T-helper 2 cell treated with Interferon-gamma antibody and Interleukin-4, amounts not matched to agents 5 μg/mL and 100 μg/mL, for 36 hours (primary cell): ENCODE measurements at regions not wholly inside any gene's neighbourhood (a gene's known extent, or its start where the extent isn't known, plus 50 kb on each side); places are given as distances from the start of the nearest gene placed in this dataset.

Source experiments
- DNase-seq: peaks from one replicate; pipeline ENCODE4 v3.0.0; 2021; ENCODE audit warnings: low spot score
- H3K27ac Mint-ChIP-seq: one replicate; pipeline ENCODE4 v1.8.0; 2021; ENCODE audit warnings: mild to moderate bottlenecking, mixed read lengths
- H3K27me3 Mint-ChIP-seq: one replicate; pipeline ENCODE4 v1.8.0; 2021; ENCODE audit warnings: low read depth, mixed read lengths
- H3K36me3 Mint-ChIP-seq: one replicate; pipeline ENCODE4 v1.8.0; 2021; ENCODE audit warnings: low read depth, mixed read lengths
- H3K4me1 Mint-ChIP-seq: one replicate; pipeline ENCODE4 v1.8.0; 2021; ENCODE audit warnings: low read depth, mixed read lengths
- H3K4me3 Mint-ChIP-seq: one replicate; pipeline ENCODE4 v1.8.0; 2022; ENCODE audit warnings: mild to moderate bottlenecking, moderate library complexity, mixed read lengths
- H3K9me3 Mint-ChIP-seq: one replicate; pipeline ENCODE4 v1.8.0; 2021; ENCODE audit warnings: mixed read lengths

DNA sequence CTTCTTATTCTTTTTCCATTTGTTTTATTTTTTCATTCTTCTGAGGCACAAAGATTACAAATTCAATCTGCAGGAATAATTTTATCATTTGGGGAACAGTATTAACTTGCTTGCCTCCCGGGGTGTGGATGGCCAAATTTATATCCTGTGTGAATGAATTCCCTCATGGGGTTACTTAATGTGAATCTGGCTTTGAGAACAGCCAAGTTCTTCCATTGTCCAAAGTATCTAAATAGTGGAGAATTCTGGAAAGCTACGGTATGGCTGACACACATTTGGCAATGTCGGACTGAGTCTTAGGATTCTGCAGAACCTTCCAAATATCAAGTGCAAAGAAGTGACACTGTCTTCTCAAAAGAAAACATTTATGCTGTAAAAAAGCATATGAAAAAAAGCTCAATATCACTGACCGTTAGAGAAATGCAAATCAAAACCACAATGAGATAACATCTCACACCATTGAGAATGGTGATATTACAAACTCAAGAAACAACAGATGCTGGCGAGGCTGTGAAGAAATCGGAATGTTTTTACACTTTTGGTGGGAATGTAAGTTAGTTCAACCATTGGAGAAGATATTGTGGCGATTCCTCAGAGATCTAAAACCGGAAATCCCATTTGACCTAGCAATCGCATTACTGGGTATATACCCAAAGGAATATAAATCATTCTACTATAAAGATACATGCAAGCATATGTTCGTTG lies 620.2 kb downstream of the EFNB2 start:
- H3K27me3 Mint-ChIP-seq = peaks cover 4% of the 10 kb centered on the region
- H3K27ac Mint-ChIP-seq = no peak overlapping the region
- DNase-seq = no peak
- H3K4me1 Mint-ChIP-seq = no peaks in the 10 kb centered on the region
- H3K36me3 Mint-ChIP-seq = no peaks in the 10 kb centered on the region
- no peak overlapping the region for H3K4me3 Mint-ChIP-seq
- no peaks in the 10 kb centered on the region for H3K9me3 Mint-ChIP-seq

DNA sequence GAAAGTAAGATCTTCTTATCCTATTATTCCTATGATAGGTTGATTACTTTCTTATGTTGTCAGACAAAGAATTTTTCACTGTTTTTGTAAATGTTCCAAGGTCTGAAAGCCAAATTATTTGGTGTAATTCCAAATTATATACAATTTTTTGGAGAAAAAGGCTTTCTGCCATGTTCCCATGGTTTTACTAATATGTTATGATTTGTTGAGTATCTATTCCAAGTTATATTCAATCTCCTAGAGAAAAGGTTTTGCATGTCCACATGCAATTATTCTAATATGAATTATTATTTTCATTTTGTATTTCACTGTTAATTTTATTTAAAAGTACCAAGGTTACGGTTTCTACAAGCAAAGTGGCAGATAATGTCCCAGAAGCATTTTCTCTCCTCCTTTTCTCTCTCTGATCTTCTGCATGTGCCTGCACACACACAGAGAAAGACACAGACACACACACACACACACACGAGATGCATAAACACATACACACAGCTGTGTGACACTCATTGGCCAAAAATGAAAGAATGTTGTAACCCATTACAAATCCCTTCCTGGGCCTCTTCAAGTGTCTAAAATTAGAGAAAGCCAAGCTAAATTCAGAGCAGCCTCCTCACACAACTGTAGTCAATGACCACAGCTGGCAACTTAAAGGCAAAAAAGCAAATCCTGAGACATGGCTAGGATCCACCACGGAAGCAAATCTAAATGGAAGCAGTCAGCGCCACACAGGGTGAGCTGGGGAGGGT lies 621.0 kb downstream of the EFNB2 start:
- no peak overlapping the region for H3K27ac Mint-ChIP-seq
- H3K4me1 Mint-ChIP-seq = no peaks in the 10 kb centered on the region
- no peak overlapping the region for H3K4me3 Mint-ChIP-seq
- H3K9me3 Mint-ChIP-seq = no peaks in the 10 kb centered on the region
- H3K36me3 Mint-ChIP-seq = no peaks in the 10 kb centered on the region
- peaks cover 7% of the 10 kb centered on the region for H3K27me3 Mint-ChIP-seq
- DNase-seq = no peak

DNA sequence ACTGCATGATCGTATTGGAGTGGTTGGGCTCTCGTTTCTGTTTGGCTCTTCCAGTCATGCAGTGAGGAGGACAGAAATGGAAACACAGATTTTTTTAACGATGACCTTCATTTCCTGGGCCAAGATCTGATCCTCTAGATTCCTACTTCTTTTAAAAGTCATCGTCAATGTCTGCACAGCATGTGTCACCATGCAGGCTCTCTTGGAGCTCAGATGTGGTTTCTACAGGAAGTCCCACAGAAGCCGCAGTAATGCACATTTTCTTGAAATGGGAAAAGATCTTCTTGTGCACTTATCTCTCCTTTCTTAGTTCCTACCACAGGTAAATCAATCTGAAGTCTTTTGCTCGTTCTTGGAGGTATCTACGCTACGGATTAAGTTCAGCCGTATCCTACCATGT lies 626.9 kb downstream of the EFNB2 start:
- H3K4me1 Mint-ChIP-seq = peaks cover 13% of the 10 kb centered on the region

DNA sequence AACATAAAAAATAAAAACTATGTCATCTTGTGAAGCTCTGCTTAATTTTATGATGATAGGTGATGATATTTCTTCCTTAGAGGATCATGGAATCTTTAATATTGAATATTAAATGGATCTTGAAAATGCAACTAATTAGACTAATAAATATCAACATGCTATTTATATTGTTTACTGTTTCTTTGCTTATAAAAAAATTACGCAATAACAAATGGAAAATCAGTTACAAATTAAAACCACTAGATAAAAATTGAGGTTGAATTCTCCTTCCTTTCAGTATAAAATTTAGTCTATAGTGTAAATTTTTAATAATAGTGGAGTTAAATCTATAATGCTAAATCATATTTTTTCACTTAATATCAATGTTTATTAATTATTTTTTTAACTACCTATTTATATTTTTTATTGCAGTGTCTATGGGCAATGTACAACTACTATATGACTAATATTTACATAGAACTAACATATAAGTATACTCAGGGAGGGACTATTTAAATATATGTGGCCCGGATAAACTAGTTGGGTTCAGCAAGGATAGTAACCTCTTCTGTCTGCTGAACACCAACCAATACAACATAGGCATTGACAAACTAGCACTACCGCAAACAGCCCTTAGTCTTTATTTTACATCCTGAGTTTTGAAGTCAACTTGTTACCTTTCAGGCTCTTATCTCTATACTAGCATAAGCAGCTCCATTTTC lies 628.0 kb downstream of the EFNB2 start:
- no peak overlapping the region for H3K27ac Mint-ChIP-seq
- peaks cover 10% of the 10 kb centered on the region for H3K27me3 Mint-ChIP-seq
- DNase-seq = no peak
- H3K4me1 Mint-ChIP-seq = peaks cover 13% of the 10 kb centered on the region
- no peak overlapping the region for H3K4me3 Mint-ChIP-seq
- no peaks in the 10 kb centered on the region for H3K9me3 Mint-ChIP-seq
- no peaks in the 10 kb centered on the region for H3K36me3 Mint-ChIP-seq

More for the DNA sequence above, 626.9 kb downstream of the EFNB2 start:
- H3K36me3 Mint-ChIP-seq = no peaks in the 10 kb centered on the region
- no peaks in the 10 kb centered on the region for H3K9me3 Mint-ChIP-seq
- peaks cover 10% of the 10 kb centered on the region for H3K27me3 Mint-ChIP-seq
- no peak overlapping the region for H3K27ac Mint-ChIP-seq
- H3K4me3 Mint-ChIP-seq = peak overlapping the region; percentile 31
- DNase-seq = peak; percentile 11

DNA sequence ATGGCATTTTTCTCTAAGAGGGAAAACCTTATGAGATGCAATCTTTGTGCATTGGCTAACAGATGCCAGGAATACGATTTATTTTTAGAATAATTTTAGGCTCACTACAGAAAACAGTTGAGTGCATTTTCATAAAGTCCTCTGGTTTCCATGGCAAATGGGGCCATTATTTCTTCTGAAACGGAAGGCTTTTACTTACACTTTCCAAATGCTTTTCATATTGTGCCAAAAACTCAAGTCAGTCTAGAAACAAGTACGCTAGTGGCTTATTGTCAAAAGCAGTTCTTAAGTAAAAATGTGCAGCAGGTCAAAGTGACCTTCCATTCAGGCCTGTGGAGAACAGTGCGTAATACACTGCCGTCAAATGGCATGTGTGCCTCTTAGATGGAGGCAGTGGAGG lies 628.7 kb downstream of the EFNB2 start:
- Mint-ChIP-seq H3K9me3 (no peaks in the 10 kb centered on the region), H3K27me3 (peaks cover 10% of the 10 kb centered on the region), H3K4me3 (no peak overlapping the region), H3K27ac (no peak overlapping the region), H3K4me1 (peaks cover 13% of the 10 kb centered on the region), H3K36me3 (no peaks in the 10 kb centered on the region)
- DNase-seq = no peak

DNA sequence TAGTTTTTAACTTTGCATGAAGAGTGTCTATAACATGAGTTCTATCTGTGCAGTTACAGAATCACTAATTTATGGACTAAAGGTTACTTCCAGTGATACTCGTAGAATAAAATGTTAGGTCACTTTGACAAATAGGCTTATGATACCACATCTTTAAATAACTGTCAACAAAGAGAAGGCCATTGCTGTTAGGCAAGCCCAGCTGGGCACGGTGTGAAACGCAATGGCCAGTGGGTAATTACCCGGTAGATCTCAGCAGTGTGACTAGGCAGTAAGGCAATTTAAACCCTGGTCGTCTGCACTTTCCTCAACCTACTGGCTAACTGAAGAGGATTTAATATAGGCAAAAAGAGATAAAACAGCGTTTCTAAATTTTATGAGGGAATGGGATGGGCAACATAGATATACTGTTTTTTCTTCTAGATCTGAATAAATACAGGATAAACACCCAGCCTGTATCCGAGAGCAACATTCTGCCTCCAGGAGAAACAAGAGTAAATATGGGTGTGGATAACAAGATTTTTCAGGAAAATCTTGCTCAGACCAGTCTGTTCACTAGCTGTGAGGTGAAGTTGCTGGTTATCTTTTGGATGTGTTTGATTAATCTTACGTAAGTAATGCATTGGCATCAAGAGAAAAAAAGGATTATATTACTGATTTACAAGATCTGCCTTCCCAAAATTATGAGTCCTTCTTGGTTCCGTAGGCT lies 631.3 kb downstream of the EFNB2 start:
- H3K4me1 Mint-ChIP-seq = peaks cover 13% of the 10 kb centered on the region
- no peaks in the 10 kb centered on the region for H3K9me3 Mint-ChIP-seq
- no peak overlapping the region for H3K4me3 Mint-ChIP-seq
- H3K27me3 Mint-ChIP-seq = peaks cover 2% of the 10 kb centered on the region
- H3K27ac Mint-ChIP-seq = no peak overlapping the region
- H3K36me3 Mint-ChIP-seq = no peaks in the 10 kb centered on the region
- no peak for DNase-seq

DNA sequence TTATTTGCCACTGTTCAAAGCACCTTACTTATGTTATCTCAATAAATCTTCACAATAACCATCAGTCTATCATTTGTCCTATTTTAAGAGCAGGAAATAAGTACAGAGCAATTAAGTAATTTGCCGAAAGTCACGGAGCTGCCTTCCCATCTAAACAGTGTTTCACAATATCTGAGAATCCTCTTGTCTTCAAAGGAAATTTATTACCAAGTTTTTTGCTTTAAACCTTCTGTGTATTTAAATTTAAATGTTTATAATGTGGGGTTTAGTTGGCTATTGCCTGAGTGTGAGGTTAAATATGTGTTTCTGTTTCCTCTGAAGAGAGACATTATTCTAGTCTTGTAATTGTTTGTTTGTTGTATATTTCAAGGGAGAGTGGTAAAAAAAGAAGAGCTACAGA lies 633.1 kb downstream of the EFNB2 start:
- Mint-ChIP-seq H3K27ac (no peak overlapping the region), H3K4me3 (no peak overlapping the region), H3K36me3 (no peaks in the 10 kb centered on the region), H3K9me3 (peaks cover 3% of the 10 kb centered on the region), H3K4me1 (no peaks in the 10 kb centered on the region), H3K27me3 (no peaks in the 10 kb centered on the region)
- no peak for DNase-seq

DNA sequence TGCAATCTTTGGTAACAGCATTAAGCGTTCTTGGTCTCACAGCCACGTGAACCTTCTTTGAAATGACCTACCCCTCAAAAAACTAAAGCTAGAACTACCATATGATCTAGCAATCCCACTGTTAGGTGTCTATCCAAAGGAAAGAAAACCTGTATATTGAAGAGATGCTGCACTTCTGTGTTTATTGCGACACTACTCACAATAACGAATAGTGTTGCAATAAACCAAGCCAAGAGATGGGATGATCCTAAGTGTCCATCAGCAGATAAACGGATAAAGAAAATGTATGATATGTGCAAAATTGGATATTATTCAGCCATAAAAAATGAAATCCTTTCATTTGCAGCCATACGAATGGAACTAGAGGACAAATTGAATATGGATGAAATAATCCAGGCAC lies 637.9 kb downstream of the EFNB2 start:
- Mint-ChIP-seq H3K9me3 (peaks cover 4% of the 10 kb centered on the region), H3K36me3 (no peaks in the 10 kb centered on the region), H3K4me1 (no peaks in the 10 kb centered on the region), H3K4me3 (no peak overlapping the region), H3K27me3 (no peaks in the 10 kb centered on the region), H3K27ac (no peak overlapping the region)
- DNase-seq = no peak

DNA sequence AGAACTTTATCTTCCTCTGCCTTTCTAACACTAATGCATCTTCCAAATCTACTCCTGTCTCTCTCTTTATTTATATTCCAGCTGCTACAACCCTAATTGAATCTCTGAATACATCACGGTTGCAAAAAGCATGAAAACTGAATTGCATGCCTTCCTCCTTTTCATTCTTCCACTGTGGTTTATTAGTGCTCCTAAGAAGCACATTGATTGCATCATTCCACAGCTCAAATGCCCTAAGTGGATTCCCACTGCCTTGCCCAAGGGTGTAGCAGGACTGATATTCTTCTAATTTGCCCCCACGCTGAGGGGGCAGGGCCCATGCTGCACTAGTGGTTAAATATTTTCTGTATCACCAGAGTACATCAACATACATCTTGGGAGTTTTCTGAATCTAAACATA lies 640.8 kb downstream of the EFNB2 start:
- H3K27ac Mint-ChIP-seq = no peak overlapping the region
- no peaks in the 10 kb centered on the region for H3K4me1 Mint-ChIP-seq
- no peak overlapping the region for H3K4me3 Mint-ChIP-seq

DNA sequence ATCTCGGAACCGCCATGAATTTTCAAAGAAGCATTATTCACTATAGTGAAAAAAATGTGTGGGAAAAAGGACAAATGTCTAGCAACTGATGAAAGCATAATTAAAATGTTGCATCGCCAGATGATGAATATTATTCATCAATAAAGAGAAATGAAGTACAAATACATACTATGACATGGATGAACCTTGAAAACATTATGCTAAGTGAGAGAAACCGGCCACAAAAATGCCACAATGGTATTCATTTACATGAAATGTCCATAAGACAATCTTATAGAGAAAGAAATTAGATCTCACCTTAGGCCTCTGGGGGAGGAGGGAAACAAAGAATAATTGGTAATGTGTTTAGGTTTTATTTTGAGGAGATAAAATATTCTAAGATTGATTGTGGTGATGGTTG lies 645.0 kb downstream of the EFNB2 start:
- Mint-ChIP-seq H3K27ac (no peak overlapping the region), H3K4me3 (no peak overlapping the region), H3K9me3 (peaks cover 5% of the 10 kb centered on the region), H3K27me3 (no peaks in the 10 kb centered on the region), H3K36me3 (no peaks in the 10 kb centered on the region), H3K4me1 (no peaks in the 10 kb centered on the region)
- no peak for DNase-seq

More for the DNA sequence above, 640.8 kb downstream of the EFNB2 start:
- Mint-ChIP-seq H3K36me3 (no peaks in the 10 kb centered on the region), H3K27me3 (no peaks in the 10 kb centered on the region), H3K9me3 (peaks cover 4% of the 10 kb centered on the region)
- no peak for DNase-seq

DNA sequence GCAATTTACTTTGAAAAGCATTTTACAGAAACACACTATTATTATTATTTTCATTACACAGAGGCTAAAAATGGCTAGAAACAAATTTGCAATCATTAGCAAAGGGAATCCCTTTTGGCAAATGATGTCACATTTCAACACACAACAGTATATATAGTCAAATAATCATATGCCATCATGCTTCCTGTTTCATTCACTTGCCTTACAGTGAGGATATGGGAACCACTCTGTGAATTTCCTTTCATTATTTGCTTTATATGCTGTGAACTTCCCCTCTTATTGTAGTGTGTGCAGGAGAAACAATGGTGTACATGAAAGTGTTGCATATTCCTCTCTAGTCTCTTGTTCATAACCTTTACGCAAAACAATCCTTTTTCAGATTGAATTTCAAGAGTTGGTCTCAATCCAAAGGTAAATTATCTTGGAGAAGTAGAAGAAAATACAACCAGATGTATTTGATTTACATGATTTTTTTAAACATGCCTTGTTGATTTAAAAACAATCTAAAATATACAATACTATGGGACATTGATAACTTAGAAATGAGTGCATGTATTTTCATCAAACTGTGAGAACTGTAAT lies 657.3 kb downstream of the EFNB2 start:
- no peak overlapping the region for H3K27ac Mint-ChIP-seq
- H3K27me3 Mint-ChIP-seq = no peaks in the 10 kb centered on the region
- H3K4me3 Mint-ChIP-seq = no peak overlapping the region
- H3K4me1 Mint-ChIP-seq = no peaks in the 10 kb centered on the region
- H3K9me3 Mint-ChIP-seq = no peaks in the 10 kb centered on the region
- DNase-seq = no peak
- no peaks in the 10 kb centered on the region for H3K36me3 Mint-ChIP-seq

DNA sequence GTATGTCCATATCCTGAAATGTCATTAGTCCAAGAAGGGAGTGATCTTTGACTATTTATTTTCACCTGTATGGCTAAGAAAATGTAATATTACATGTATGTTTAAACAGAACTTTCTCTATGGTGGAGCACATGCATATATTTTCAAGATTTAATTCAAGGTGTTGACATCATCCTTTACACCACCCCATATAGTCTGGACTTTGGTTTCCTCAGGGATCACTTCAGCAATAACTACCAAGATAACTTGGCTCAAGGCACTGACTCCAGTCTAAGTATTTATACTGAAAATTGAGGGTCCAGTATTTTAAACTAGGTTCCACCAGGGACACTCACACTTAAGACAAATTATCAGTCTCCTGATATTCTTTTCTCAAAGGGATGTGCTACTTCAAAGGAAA lies 660.6 kb downstream of the EFNB2 start:
- no peaks in the 10 kb centered on the region for H3K36me3 Mint-ChIP-seq
- no peaks in the 10 kb centered on the region for H3K4me1 Mint-ChIP-seq
- H3K4me3 Mint-ChIP-seq = no peak overlapping the region
- H3K27ac Mint-ChIP-seq = no peak overlapping the region
- no peaks in the 10 kb centered on the region for H3K9me3 Mint-ChIP-seq
- no peaks in the 10 kb centered on the region for H3K27me3 Mint-ChIP-seq
- DNase-seq = no peak

DNA sequence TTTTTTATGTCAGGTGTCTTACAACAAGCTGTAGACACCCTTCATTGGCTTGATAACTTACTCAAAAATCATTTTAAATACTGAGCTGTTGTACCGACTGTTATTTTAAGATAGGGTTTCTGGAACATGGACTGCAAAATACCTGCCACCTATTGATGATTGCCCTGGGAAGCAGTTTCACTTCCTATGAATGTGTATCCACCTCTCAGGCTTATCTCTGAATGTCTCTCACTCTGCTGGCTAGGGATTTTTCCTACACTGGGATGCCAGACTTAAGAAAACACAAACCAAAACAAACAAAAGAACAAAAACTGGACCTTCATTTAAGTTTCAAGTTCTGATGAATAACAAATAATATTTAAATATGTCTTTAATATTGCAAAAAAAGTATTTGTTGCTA lies 663.7 kb downstream of the EFNB2 start:
- no peaks in the 10 kb centered on the region for H3K4me1 Mint-ChIP-seq
- no peak overlapping the region for H3K27ac Mint-ChIP-seq
- no peaks in the 10 kb centered on the region for H3K27me3 Mint-ChIP-seq
- no peak overlapping the region for H3K4me3 Mint-ChIP-seq
- DNase-seq = no peak
- H3K9me3 Mint-ChIP-seq = no peaks in the 10 kb centered on the region
- H3K36me3 Mint-ChIP-seq = no peaks in the 10 kb centered on the region
